ENCODE measurements at regions not wholly inside any gene's neighbourhood (a gene's known extent, or its start where the extent isn't known, plus 50 kb on each side); places are given as distances from the start of the nearest gene placed in this dataset.

DNA sequence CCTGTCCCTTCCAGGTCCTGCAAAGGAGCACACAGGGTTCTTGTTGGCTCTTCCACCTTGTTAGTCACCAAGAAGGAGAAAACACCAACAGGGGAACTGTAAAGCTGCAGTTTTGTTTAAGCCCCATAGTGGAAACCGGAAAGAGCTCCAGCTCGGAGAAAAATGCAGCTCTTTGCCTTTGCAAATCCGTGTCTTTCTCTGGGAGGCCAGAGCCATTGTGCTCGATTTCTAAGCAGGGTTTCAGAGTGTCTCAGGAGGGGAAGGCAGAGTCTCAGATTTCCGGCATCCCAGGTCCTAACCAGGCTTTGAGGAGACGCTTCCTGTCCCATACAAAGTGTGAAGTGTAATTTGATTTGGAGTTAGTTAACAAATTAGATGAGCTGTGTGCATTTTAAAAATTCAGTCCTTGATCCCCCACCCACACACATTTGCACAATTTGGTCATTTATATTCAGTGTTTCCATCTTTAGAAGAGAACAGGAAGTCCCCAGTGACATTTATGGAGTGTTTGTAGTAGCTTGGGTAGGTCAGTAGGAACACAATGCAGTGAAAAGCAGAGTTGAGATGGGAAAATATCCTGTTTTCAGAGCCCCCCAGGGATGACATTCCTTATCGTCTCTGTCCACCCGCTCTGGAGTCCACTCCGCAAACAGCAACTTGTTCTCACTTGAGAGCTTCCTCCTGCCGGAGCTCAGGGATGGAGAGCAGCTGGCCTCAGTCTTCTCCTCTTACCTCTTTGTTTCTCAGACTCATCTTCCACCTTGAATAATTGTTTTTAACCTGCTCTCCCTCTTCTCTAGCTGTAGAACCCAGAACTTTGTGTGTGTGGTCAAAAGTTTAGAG, 331.9 kb downstream of the SEC14L1 start:
- TF ChIP-seq, protein P1, sequence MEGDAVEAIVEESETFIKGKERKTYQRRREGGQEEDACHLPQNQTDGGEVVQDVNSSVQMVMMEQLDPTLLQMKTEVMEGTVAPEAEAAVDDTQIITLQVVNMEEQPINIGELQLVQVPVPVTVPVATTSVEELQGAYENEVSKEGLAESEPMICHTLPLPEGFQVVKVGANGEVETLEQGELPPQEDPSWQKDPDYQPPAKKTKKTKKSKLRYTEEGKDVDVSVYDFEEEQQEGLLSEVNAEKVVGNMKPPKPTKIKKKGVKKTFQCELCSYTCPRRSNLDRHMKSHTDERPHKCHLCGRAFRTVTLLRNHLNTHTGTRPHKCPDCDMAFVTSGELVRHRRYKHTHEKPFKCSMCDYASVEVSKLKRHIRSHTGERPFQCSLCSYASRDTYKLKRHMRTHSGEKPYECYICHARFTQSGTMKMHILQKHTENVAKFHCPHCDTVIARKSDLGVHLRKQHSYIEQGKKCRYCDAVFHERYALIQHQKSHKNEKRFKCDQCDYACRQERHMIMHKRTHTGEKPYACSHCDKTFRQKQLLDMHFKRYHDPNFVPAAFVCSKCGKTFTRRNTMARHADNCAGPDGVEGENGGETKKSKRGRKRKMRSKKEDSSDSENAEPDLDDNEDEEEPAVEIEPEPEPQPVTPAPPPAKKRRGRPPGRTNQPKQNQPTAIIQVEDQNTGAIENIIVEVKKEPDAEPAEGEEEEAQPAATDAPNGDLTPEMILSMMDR (IDR thresholded peaks at IDR 0.05), result no peak
- TF ChIP-seq ZFX (IDR thresholded peaks at IDR 0.05; ENCODE audit: borderline replicate concordance), result no peak
- H3K27ac ChIP-seq, result no peak overlapping the region

GRCh38 chr17:77473615-77474226, 333.0 kb downstream of the SEC14L1 start:
- 0 out of 2 replicates have a peak overlapping the region, but pooled peaks have one; percentile 20 for H3K27ac ChIP-seq
- TF ChIP-seq ZFX (IDR thresholded peaks at IDR 0.05; ENCODE audit: borderline replicate concordance), result no peak
- TF ChIP-seq, protein P1 (IDR thresholded peaks at IDR 0.05), result no peak

DNA sequence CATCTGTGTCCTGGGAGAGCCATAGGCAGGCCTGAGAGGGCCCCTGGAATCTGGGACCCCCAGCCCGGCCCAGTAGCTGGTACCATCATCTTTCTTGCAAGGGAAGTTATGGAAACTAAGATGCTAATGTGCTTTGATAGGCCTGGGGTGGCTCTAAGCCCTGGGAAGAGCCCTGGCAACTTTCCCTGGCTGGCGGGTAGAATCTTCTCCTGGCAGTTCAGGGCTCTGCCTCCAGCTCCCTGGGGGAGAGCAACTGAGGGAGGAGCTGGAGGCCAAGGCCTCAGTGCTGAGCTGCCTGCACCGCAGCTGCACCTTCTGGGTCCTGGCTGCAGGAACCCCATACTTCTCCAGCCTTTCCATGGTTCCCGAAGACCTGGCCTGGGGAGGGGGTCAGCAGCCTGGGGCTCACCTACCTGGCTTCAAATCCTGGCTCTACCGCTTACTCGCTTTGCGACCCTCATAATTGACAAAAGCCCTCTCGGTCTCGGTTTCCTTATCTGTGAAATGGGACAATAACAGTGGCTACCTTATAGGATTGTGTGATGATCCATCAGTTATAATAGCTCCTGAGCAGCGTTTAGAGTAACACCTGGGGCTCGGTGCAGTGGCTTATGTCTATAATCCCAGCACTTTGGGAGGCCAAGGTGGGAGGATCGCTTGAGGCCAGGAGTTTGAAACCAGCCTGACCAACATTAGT, 333.7 kb downstream of the SEC14L1 start:
- H3K27ac ChIP-seq, result no peak overlapping the region
- no peak for TF ChIP-seq ZFX (IDR thresholded peaks at IDR 0.05; ENCODE audit: borderline replicate concordance)
- TF ChIP-seq, protein P1 (IDR thresholded peaks at IDR 0.05), result no peak

- TF ChIP-seq, protein P1 (IDR thresholded peaks at IDR 0.05), result no peak
- no peak for TF ChIP-seq ZFX (IDR thresholded peaks at IDR 0.05; ENCODE audit: borderline replicate concordance)
- H3K27ac ChIP-seq, result no peak overlapping the region
Observed at GRCh38 chr17:77475016-77475976, 334.5 kb downstream of the SEC14L1 start.

DNA sequence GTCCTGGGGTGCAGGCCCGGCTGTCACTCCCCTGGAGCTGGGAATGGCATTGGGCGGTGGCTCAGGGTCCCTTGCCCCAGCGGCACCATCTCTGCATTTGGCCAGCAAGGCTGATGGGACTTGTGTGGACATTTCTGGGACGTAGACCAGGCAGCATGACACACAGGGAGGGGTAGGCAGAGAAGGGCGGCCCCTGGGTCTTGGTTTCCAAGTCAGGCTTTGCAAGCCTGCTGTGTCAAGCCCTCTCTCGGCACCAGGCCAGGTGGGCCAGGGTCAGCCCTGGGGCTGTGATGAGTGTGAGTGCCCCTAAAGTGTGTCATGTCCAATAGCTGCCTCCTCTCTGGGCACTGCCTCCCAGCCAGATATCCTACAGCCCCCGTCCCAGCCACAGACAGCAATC, 335.2 kb downstream of the SEC14L1 start:
- TF ChIP-seq, protein P1 (IDR thresholded peaks at IDR 0.05), result no peak
- TF ChIP-seq ZFX (IDR thresholded peaks at IDR 0.05; ENCODE audit: borderline replicate concordance), result no peak
- H3K27ac ChIP-seq, result no peak overlapping the region

DNA sequence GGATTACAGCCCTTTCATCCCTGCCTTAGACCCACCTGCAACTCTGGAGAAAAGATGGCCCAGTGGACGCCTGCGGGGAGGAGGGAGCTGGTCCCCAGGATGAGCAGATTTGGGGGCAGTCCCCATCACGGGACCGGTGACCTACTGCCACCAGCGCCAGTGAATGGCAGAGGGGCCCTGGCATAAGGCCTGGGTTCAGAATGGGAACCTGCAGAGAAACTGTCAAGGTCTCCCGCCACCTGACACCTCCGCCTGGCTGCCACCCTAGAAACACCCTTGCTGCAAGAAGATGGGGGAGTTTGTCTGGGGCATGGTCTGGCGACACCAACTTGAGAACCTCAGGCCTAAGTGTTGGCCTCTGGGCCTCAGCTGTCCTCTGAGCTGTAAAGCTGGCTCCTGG, 335.7 kb downstream of the SEC14L1 start:
- no peak overlapping the region for H3K27ac ChIP-seq

More for the DNA sequence above, 335.7 kb downstream of the SEC14L1 start:
- TF ChIP-seq, protein P1 (IDR thresholded peaks at IDR 0.05), result no peak
- TF ChIP-seq ZFX (IDR thresholded peaks at IDR 0.05; ENCODE audit: borderline replicate concordance), result no peak

Measured in 22Rv1 (cell line).